Mesenchymal stem cell (in vitro differentiated cells and primary cell): ENCODE measurements at regions not wholly inside any gene's neighbourhood (a gene's known extent, or its start where the extent isn't known, plus 50 kb on each side); places are given as distances from the start of the nearest gene placed in this dataset.

Source experiments
- DNase-seq: peaks from one replicate; pipeline ENCODE4 v3.0.0-alpha.2; 2013
- H2AFZ ChIP-seq: one replicate; pipeline ENCODE4 v1.6.1; 2013; ENCODE audit warnings: low read depth, mild to moderate bottlenecking, control low read depth, inconsistent platforms, low read length, moderate library complexity
- H2AK5ac ChIP-seq: 2 replicates; pipeline ENCODE4 v1.6.1; 2013; ENCODE audit warnings: low read length, moderate library complexity, mild to moderate bottlenecking, inconsistent platforms; ENCODE audit not compliant: severe bottlenecking
- H2BK120ac ChIP-seq: one replicate; pipeline ENCODE4 v1.6.1; 2013; ENCODE audit warnings: low read depth, mild to moderate bottlenecking, inconsistent platforms, low read length, moderate library complexity
- H2BK12ac ChIP-seq, 2 experiments: one replicate each; pipeline ENCODE4 v1.6.1; 2013; ENCODE audit warnings: inconsistent platforms in 2 of 2, low read length in 2 of 2, mild to moderate bottlenecking in 2 of 2, moderate library complexity in 2 of 2, control low read depth in 1 of 2
- H2BK15ac ChIP-seq: one replicate; pipeline ENCODE4 v1.6.1; 2013; ENCODE audit warnings: mild to moderate bottlenecking, low read depth, inconsistent platforms; ENCODE audit not compliant: poor library complexity, severe bottlenecking
- H2BK5ac ChIP-seq: 2 replicates; pipeline ENCODE4 v1.6.1; 2013; ENCODE audit warnings: low read depth, mild to moderate bottlenecking, low read length, control low read depth, inconsistent platforms; ENCODE audit not compliant: poor library complexity, severe bottlenecking
- H3K14ac ChIP-seq, 2 experiments: one replicate each; pipeline ENCODE4 v1.6.1; 2013; ENCODE audit warnings: inconsistent platforms in 2 of 2, low read length in 2 of 2, control low read depth in 1 of 2, mild to moderate bottlenecking in 1 of 2, moderate library complexity in 1 of 2
- H3K18ac ChIP-seq, 2 experiments: one replicate each; pipeline ENCODE4 v1.6.1; 2013; ENCODE audit warnings: inconsistent platforms in 2 of 2, low read length in 2 of 2, control low read depth in 1 of 2, low read depth in 1 of 2, mild to moderate bottlenecking in 1 of 2
- H3K23ac ChIP-seq, 2 experiments: one replicate each; pipeline ENCODE4 v1.6.1; 2013; ENCODE audit warnings: inconsistent platforms in 2 of 2, low read length in 2 of 2, mild to moderate bottlenecking in 2 of 2, moderate library complexity in 2 of 2, control low read depth in 1 of 2
- H3K27ac ChIP-seq: 2 replicates; pipeline ENCODE4 v1.5.1; 2013; ENCODE audit warnings: mild to moderate bottlenecking, moderate library complexity, low read length, control low read depth, inconsistent platforms; ENCODE audit not compliant: poor library complexity, severe bottlenecking
- H3K27me3 ChIP-seq, 2 experiments: 2 replicates each; pipeline versions ENCODE4 v1.6.1 to v1.7.0; 2013; ENCODE audit warnings: low read length in 2 of 2, mild to moderate bottlenecking in 2 of 2, moderate library complexity in 2 of 2, control low read depth in 1 of 2, inconsistent platforms in 1 of 2; ENCODE audit not compliant: control insufficient read depth in 1 of 2, insufficient read depth in 1 of 2
- H3K36me3 ChIP-seq, 2 experiments: 2 replicates each; pipeline versions ENCODE4 v1.6.1 to v1.7.0; 2013; ENCODE audit warnings: low read length in 2 of 2, control low read depth in 1 of 2, inconsistent platforms in 1 of 2, low read depth in 1 of 2, mild to moderate bottlenecking in 1 of 2; ENCODE audit not compliant: insufficient read depth in 2 of 2, control insufficient read depth in 1 of 2
- H3K4ac ChIP-seq, 2 experiments: one replicate each; pipeline ENCODE4 v1.6.1; 2013; ENCODE audit warnings: inconsistent platforms in 2 of 2, low read length in 2 of 2, mild to moderate bottlenecking in 2 of 2, moderate library complexity in 2 of 2, control low read depth in 1 of 2, low read depth in 1 of 2
- H3K4me1 ChIP-seq: 2 replicates; pipeline ENCODE4 v1.6.1; 2013; ENCODE audit warnings: low read depth, low read length, control low read depth; ENCODE audit not compliant: control insufficient read depth, insufficient read depth
- H3K4me2 ChIP-seq: 2 replicates; pipeline ENCODE4 v1.6.1; 2013; ENCODE audit warnings: low read length, mild to moderate bottlenecking, inconsistent platforms; ENCODE audit not compliant: poor library complexity, severe bottlenecking
- H3K4me3 ChIP-seq, 2 experiments: 2 replicates each; pipeline versions ENCODE4 v1.5.1 to v1.7.0; 2013; ENCODE audit warnings: low read length in 2 of 2, mild to moderate bottlenecking in 2 of 2, control low read depth in 1 of 2, low read depth in 1 of 2; ENCODE audit not compliant: insufficient read depth in 1 of 2
- H3K79me1 ChIP-seq: replicated peaks from 2 replicates; pipeline ENCODE4 v1.6.1; 2013; ENCODE audit warnings: mild to moderate bottlenecking, control low read depth, low read length, inconsistent platforms; ENCODE audit not compliant: poor library complexity, severe bottlenecking
- H3K9ac ChIP-seq: 2 replicates; pipeline ENCODE4 v1.7.0; 2013; ENCODE audit warnings: mild to moderate bottlenecking, low read length, moderate library complexity
- H3K9me3 ChIP-seq: 2 replicates; pipeline ENCODE4 v1.7.0; 2013; ENCODE audit warnings: mild to moderate bottlenecking, low read length; ENCODE audit not compliant: control insufficient read depth
- H4K8ac ChIP-seq: one replicate; pipeline ENCODE4 v1.6.1; 2013; ENCODE audit warnings: inconsistent platforms, mild to moderate bottlenecking, low read length, moderate library complexity
- H4K91ac ChIP-seq: one replicate; pipeline ENCODE4 v1.6.1; 2013; ENCODE audit warnings: mild to moderate bottlenecking, low read length, inconsistent platforms
- WGBS: methylation state at CpG from one replicate; pipeline ENCODE4 v1.1.7; 2013; ENCODE audit warnings: mixed read lengths; 5-methylcytosine and 5-hydroxymethylcytosine counted together

DNA sequence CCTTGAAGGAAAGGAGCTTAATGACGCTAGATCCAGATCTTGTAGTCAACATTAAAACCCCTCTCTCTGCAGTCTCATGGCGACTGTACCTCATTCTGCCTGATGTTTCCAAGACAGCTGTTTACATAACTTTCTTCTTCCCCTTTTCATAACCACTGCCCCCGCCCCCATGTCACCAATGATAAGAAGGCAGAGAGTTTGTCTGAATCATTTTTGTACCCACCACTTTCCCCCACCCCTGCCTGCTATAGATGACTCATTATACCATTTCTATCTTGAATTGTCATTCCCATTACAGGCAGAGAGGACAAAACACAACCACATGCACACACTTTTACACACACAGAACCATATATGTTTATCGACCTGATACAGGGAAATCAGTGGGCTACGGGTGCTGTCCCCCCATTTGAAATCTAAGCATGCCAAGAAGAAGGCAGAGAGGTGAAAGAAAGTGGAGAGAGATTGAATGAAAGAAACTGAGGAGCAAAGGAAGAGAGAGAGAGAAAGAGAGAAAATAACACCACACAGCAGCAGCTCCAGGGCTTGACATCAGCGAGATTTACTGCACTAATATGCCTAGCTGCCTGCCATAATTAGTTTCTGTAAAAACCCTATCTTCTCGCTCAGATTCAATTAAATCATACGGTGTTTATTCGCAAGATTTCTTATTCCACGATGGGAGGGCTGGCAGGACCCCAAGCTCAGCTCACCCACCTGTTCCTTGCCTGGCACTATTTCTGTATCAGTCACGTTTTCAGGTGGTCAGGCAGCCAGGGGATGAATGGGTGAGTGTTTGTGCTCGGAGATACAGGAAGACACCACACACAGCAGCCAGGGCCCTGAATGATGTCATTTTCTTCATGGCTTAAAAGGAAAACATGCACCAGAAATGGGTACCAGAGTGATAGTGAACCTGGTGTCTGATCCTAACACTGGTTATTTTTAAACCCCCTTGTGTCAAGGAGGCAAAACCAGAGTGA lies 114.3 kb upstream of the SERP2 start:
- Histone ChIP-seq H3K4me3 (no peak overlapping the region), H3K23ac (no peak overlapping the region), H2BK12ac (peak overlapping the region; percentile 89 to 92), H3K14ac (peak overlapping the region in 1 of 2 experiments; percentile 86), H3K4me2 (no peak overlapping the region), H3K36me3 (no peaks in the 10 kb centered on the region), H2BK5ac (no peak overlapping the region), H3K79me1 (no peaks in the 10 kb centered on the region), H4K91ac (no peak overlapping the region), H2AK5ac (no peak overlapping the region), H2BK120ac (peak overlapping the region; percentile 9), H2AFZ (no peak overlapping the region), H3K4me1 (peaks cover 2% of the 10 kb centered on the region), H3K27ac (no peak overlapping the region), H4K8ac (peak overlapping the region; percentile 78), H3K18ac (peak overlapping the region; percentile 75 to 77), H3K4ac (peak overlapping the region in 1 of 2 experiments; percentile 59), H3K9me3 (no peaks in the 10 kb centered on the region), H2BK15ac (peak overlapping the region; percentile 88), H3K9ac (no peak overlapping the region), H3K27me3 (no peaks in the 10 kb centered on the region)
- whole genome bisulfite sequencing, result 43% methylated on average over 11 of the region's 12 CpGs
- DNase-seq, result peak; percentile 91

DNA sequence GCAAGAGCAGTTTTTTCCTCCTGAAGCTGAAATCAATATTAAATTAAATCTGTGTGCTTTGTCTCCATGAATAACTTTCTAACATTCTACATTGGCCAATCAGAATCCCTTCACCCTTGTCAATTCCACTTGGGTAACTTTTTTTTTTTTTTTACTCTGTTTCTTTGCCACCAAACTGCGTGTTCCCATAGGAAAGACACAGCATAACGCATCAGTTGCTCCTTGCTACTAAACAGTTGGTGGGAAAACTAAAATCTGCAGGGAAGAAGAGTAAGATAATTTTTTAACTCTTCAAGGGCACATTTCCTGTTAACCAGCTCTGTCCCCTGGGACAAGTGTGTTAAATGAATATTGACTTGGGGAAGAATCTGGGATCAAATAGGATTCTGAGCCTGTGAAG lies 113.3 kb upstream of the SERP2 start:
- H2AK5ac ChIP-seq, result no peak overlapping the region
- H3K9ac ChIP-seq, result no peak overlapping the region
- H3K4me2 ChIP-seq, result no peak overlapping the region
- no peak overlapping the region for H3K23ac ChIP-seq
- no peaks in the 10 kb centered on the region for H3K79me1 ChIP-seq
- H3K27ac ChIP-seq, result no peak overlapping the region
- DNase-seq, result no peak
- H4K8ac ChIP-seq, result no peak overlapping the region
- H2BK5ac ChIP-seq, result no peak overlapping the region
- no peaks in the 10 kb centered on the region for H3K27me3 ChIP-seq
- H3K14ac ChIP-seq, result no peak overlapping the region
- H3K4me1 ChIP-seq, result peaks cover 2% of the 10 kb centered on the region
- no peaks in the 10 kb centered on the region for H3K36me3 ChIP-seq
- H3K9me3 ChIP-seq, result no peaks in the 10 kb centered on the region
- WGBS, result 90% methylated on average over 2 of the region's 2 CpGs
- no peak overlapping the region for H2BK12ac ChIP-seq
- H3K4me3 ChIP-seq, result no peak overlapping the region
- no peak overlapping the region for H3K18ac ChIP-seq
- H4K91ac ChIP-seq, result no peak overlapping the region
- H3K4ac ChIP-seq, result no peak overlapping the region
- H2BK120ac ChIP-seq, result no peak overlapping the region
- no peak overlapping the region for H2AFZ ChIP-seq
- no peak overlapping the region for H2BK15ac ChIP-seq

DNA sequence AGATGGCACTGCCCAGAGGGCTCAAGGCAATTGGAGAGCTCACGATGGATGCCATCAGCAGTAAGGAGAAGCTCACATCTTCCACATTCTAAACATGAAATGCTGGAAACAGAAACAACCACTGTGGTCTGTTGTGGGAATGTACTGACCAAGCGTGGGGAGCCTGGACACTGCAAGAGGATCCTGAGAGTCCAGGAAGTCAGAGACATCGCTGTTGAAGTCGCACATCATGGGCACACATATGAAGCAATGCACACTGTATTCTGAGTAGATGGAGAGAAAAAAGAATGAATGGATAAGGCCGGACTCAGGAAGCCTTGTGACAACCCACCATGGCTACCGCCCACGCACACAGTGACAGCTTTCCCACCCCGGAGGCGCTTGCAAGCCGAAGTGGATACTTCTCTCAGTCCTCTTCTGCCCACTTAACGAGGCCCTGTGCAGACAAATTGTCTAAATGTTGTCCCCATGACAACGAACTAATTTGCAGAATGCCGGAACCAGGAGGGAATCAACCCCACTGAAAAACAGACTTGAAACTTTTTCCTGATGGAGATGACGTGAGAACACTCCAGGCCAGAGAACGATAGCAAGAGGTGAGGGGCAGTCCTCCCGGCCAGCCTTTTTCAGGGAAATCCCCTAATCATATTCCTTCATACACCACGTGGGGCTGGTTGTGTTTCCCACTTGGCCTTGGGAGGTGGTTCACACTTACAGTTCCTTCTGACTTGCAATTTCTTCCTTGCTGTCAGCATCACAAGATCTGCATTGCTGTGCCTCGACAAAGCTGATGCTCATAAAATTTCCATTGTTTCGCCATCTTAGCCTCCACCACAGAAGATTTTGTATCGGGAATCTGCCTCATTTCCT lies 109.6 kb upstream of the SERP2 start:
- Histone ChIP-seq H3K4me3 (no peak overlapping the region), H3K4ac (no peak overlapping the region), H3K36me3 (no peaks in the 10 kb centered on the region), H3K4me1 (peaks cover 4% of the 10 kb centered on the region), H3K4me2 (no peak overlapping the region), H3K79me1 (no peaks in the 10 kb centered on the region), H2BK120ac (no peak overlapping the region), H4K91ac (no peak overlapping the region), H4K8ac (no peak overlapping the region), H2BK12ac (no peak overlapping the region), H3K23ac (no peak overlapping the region), H3K9me3 (no peaks in the 10 kb centered on the region), H3K27me3 (no peaks in the 10 kb centered on the region), H2AFZ (no peak overlapping the region), H3K14ac (no peak overlapping the region), H2BK5ac (no peak overlapping the region), H2AK5ac (no peak overlapping the region), H3K27ac (no peak overlapping the region), H2BK15ac (peak overlapping the region; percentile 3), H3K18ac (no peak overlapping the region), H3K9ac (no peak overlapping the region)
- peak; percentile 62 for DNase-seq
- WGBS, result 90% methylated on average over 20 of the region's 20 CpGs

GRCh38 chr13:44266305-44266704 lies 107.3 kb upstream of the SERP2 start:
- no peak overlapping the region for H3K18ac ChIP-seq
- no peak overlapping the region for H4K8ac ChIP-seq

More at GRCh38 chr13:44266305-44266704, 107.3 kb upstream of the SERP2 start:
- Histone ChIP-seq H2BK12ac (peak overlapping the region in 1 of 2 experiments; percentile 54), H3K27ac (no peak overlapping the region), H2BK5ac (no peak overlapping the region), H2BK15ac (no peak overlapping the region), H3K9me3 (no peaks in the 10 kb centered on the region), H2AK5ac (no peak overlapping the region), H3K4me3 (no peak overlapping the region), H3K14ac (no peak overlapping the region), H3K4me2 (no peak overlapping the region), H4K91ac (no peak overlapping the region), H3K9ac (no peak overlapping the region), H2AFZ (no peak overlapping the region), H3K23ac (no peak overlapping the region), H3K4me1 (peaks cover 1% of the 10 kb centered on the region), H3K4ac (no peak overlapping the region), H3K27me3 (no peaks in the 10 kb centered on the region), H2BK120ac (no peak overlapping the region), H3K36me3 (no peaks in the 10 kb centered on the region), H3K79me1 (no peaks in the 10 kb centered on the region)
- WGBS, result 70% methylated on average over 3 of the region's 3 CpGs
- DNase-seq, result no peak
